ENCODE measurements at regions not wholly inside any gene's neighbourhood (a gene's known extent, or its start where the extent isn't known, plus 50 kb on each side); places are given as distances from the start of the nearest gene placed in this dataset.

GRCh38 chr16:9422762-9423513 is 331.5 kb downstream of the HAPSTR1 start:
- Histone ChIP-seq H3K27me3 (no peaks in the 10 kb centered on the region), H3K27ac (no peak overlapping the region), H3K4me1 (no peaks in the 10 kb centered on the region), H3K36me3 (no peaks in the 10 kb centered on the region), H3K4me3 (no peak overlapping the region), H3K9me3 (no peaks in the 10 kb centered on the region)
- TF ChIP-seq CTCF (IDR thresholded peaks at IDR 0.05) (no peak), POLR2A (IDR thresholded peaks at IDR 0.05) (no peak)
- peak in 1 of 3 donors; percentile 47 for DNase-seq

GRCh38 chr16:9425236-9425635 is 333.8 kb downstream of the HAPSTR1 start:
- no peaks in the 10 kb centered on the region for H3K9me3 ChIP-seq
- H3K27ac ChIP-seq = no peak overlapping the region
- H3K4me1 ChIP-seq = no peaks in the 10 kb centered on the region
- DNase-seq = no peak
- H3K4me3 ChIP-seq = no peak overlapping the region
- H3K27me3 ChIP-seq = no peaks in the 10 kb centered on the region
- TF ChIP-seq CTCF (IDR thresholded peaks at IDR 0.05) (no peak), POLR2A (IDR thresholded peaks at IDR 0.05) (no peak)
- H3K36me3 ChIP-seq = no peaks in the 10 kb centered on the region

GRCh38 chr16:9428355-9429005 is 337.0 kb downstream of the HAPSTR1 start:
- Histone ChIP-seq H3K9me3 (no peaks in the 10 kb centered on the region), H3K27ac (no peak overlapping the region), H3K36me3 (no peaks in the 10 kb centered on the region), H3K27me3 (no peaks in the 10 kb centered on the region), H3K4me3 (no peak overlapping the region), H3K4me1 (no peaks in the 10 kb centered on the region)
- DNase-seq = no peak
- TF ChIP-seq POLR2A (IDR thresholded peaks at IDR 0.05) (no peak), CTCF (IDR thresholded peaks at IDR 0.05) (no peak)

GRCh38 chr16:9429646-9430330 is 338.3 kb downstream of the HAPSTR1 start:
- no peak for TF ChIP-seq POLR2A (IDR thresholded peaks at IDR 0.05)
- no peak for TF ChIP-seq CTCF (IDR thresholded peaks at IDR 0.05)

GRCh38 chr16:9434659-9435058 is 343.2 kb downstream of the HAPSTR1 start:
- no peaks in the 10 kb centered on the region for H3K9me3 ChIP-seq

More at GRCh38 chr16:9429646-9430330, 338.3 kb downstream of the HAPSTR1 start:
- Histone ChIP-seq H3K27ac (no peak overlapping the region), H3K4me3 (no peak overlapping the region), H3K4me1 (no peaks in the 10 kb centered on the region), H3K27me3 (no peaks in the 10 kb centered on the region), H3K36me3 (no peaks in the 10 kb centered on the region), H3K9me3 (no peaks in the 10 kb centered on the region)
- no peak for DNase-seq

More at GRCh38 chr16:9434659-9435058, 343.2 kb downstream of the HAPSTR1 start:
- H3K27me3 ChIP-seq = no peaks in the 10 kb centered on the region
- no peak overlapping the region for H3K27ac ChIP-seq
- H3K4me3 ChIP-seq = no peak overlapping the region
- H3K4me1 ChIP-seq = no peaks in the 10 kb centered on the region
- TF ChIP-seq CTCF (IDR thresholded peaks at IDR 0.05) (peak in 1 of 6 experiments; percentile 7), POLR2A (IDR thresholded peaks at IDR 0.05) (no peak)
- no peaks in the 10 kb centered on the region for H3K36me3 ChIP-seq
- no peak for DNase-seq
